ENCODE measurements at regions not wholly inside any gene's neighbourhood (a gene's known extent, or its start where the extent isn't known, plus 50 kb on each side); places are given as distances from the start of the nearest gene placed in this dataset.

DNA sequence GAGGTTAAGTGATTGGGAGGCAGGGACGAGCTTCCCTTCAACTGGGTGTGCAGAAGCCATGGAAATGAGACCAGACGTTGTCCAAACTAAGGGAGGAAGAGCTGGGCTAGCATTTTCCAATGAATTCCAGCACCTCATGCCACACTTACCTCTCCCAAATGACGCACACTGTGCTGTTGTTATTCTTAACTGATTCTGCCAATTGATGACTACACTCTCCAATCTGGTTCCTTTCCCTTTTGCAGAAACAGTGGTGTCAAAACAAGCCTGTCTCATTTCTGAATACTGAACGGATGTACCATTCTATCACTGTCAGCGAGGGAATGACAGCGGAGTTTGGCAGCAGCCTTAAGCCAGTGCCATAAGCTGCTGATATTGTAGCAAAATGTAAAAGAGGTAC, 380.5 kb upstream of the HNRNPA3 start:
- TF ChIP-seq ZNF777 (tag by site-specific recombination; IDR thresholded peaks at IDR 0.05; ENCODE audit: borderline replicate concordance) = no peak
- TF ChIP-seq ZBTB20 (tag by site-specific recombination; IDR thresholded peaks at IDR 0.05) = no peak
- no peak for TF ChIP-seq HOXA7 (CRISPR knock-in tag; IDR thresholded peaks at IDR 0.05; ENCODE audit: borderline replicate concordance)
- TF ChIP-seq, protein P1, sequence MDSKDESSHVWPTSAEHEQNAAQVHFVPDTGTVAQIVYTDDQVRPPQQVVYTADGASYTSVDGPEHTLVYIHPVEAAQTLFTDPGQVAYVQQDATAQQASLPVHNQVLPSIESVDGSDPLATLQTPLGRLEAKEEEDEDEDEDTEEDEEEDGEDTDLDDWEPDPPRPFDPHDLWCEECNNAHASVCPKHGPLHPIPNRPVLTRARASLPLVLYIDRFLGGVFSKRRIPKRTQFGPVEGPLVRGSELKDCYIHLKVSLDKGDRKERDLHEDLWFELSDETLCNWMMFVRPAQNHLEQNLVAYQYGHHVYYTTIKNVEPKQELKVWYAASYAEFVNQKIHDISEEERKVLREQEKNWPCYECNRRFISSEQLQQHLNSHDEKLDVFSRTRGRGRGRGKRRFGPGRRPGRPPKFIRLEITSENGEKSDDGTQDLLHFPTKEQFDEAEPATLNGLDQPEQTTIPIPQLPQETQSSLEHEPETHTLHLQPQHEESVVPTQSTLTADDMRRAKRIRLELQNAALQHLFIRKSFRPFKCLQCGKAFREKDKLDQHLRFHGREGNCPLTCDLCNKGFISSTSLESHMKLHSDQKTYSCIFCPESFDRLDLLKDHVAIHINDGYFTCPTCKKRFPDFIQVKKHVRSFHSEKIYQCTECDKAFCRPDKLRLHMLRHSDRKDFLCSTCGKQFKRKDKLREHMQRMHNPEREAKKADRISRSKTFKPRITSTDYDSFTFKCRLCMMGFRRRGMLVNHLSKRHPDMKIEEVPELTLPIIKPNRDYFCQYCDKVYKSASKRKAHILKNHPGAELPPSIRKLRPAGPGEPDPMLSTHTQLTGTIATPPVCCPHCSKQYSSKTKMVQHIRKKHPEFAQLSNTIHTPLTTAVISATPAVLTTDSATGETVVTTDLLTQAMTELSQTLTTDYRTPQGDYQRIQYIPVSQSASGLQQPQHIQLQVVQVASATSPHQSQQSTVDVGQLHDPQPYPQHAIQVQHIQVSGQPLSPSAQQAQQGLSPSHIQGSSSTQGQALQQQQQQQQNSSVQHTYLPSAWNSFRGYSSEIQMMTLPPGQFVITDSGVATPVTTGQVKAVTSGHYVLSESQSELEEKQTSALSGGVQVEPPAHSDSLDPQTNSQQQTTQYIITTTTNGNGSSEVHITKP (tag by site-specific recombination; IDR thresholded peaks at IDR 0.05) = no peak
- TF ChIP-seq ZNF660 (tag by site-specific recombination; IDR thresholded peaks at IDR 0.05) = no peak
- TF ChIP-seq, protein P2, sequence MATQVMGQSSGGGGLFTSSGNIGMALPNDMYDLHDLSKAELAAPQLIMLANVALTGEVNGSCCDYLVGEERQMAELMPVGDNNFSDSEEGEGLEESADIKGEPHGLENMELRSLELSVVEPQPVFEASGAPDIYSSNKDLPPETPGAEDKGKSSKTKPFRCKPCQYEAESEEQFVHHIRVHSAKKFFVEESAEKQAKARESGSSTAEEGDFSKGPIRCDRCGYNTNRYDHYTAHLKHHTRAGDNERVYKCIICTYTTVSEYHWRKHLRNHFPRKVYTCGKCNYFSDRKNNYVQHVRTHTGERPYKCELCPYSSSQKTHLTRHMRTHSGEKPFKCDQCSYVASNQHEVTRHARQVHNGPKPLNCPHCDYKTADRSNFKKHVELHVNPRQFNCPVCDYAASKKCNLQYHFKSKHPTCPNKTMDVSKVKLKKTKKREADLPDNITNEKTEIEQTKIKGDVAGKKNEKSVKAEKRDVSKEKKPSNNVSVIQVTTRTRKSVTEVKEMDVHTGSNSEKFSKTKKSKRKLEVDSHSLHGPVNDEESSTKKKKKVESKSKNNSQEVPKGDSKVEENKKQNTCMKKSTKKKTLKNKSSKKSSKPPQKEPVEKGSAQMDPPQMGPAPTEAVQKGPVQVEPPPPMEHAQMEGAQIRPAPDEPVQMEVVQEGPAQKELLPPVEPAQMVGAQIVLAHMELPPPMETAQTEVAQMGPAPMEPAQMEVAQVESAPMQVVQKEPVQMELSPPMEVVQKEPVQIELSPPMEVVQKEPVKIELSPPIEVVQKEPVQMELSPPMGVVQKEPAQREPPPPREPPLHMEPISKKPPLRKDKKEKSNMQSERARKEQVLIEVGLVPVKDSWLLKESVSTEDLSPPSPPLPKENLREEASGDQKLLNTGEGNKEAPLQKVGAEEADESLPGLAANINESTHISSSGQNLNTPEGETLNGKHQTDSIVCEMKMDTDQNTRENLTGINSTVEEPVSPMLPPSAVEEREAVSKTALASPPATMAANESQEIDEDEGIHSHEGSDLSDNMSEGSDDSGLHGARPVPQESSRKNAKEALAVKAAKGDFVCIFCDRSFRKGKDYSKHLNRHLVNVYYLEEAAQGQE (tag by site-specific recombination; IDR thresholded peaks at IDR 0.05) = no peak
- TF ChIP-seq, protein P3, sequence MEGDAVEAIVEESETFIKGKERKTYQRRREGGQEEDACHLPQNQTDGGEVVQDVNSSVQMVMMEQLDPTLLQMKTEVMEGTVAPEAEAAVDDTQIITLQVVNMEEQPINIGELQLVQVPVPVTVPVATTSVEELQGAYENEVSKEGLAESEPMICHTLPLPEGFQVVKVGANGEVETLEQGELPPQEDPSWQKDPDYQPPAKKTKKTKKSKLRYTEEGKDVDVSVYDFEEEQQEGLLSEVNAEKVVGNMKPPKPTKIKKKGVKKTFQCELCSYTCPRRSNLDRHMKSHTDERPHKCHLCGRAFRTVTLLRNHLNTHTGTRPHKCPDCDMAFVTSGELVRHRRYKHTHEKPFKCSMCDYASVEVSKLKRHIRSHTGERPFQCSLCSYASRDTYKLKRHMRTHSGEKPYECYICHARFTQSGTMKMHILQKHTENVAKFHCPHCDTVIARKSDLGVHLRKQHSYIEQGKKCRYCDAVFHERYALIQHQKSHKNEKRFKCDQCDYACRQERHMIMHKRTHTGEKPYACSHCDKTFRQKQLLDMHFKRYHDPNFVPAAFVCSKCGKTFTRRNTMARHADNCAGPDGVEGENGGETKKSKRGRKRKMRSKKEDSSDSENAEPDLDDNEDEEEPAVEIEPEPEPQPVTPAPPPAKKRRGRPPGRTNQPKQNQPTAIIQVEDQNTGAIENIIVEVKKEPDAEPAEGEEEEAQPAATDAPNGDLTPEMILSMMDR (tag by site-specific recombination; IDR thresholded peaks at IDR 0.05) = no peak
- TF ChIP-seq, protein P4, sequence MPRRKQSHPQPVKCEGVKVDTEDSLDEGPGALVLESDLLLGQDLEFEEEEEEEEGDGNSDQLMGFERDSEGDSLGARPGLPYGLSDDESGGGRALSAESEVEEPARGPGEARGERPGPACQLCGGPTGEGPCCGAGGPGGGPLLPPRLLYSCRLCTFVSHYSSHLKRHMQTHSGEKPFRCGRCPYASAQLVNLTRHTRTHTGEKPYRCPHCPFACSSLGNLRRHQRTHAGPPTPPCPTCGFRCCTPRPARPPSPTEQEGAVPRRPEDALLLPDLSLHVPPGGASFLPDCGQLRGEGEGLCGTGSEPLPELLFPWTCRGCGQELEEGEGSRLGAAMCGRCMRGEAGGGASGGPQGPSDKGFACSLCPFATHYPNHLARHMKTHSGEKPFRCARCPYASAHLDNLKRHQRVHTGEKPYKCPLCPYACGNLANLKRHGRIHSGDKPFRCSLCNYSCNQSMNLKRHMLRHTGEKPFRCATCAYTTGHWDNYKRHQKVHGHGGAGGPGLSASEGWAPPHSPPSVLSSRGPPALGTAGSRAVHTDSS (tag by site-specific recombination; IDR thresholded peaks at IDR 0.05) = no peak
- TF ChIP-seq, protein P5, sequence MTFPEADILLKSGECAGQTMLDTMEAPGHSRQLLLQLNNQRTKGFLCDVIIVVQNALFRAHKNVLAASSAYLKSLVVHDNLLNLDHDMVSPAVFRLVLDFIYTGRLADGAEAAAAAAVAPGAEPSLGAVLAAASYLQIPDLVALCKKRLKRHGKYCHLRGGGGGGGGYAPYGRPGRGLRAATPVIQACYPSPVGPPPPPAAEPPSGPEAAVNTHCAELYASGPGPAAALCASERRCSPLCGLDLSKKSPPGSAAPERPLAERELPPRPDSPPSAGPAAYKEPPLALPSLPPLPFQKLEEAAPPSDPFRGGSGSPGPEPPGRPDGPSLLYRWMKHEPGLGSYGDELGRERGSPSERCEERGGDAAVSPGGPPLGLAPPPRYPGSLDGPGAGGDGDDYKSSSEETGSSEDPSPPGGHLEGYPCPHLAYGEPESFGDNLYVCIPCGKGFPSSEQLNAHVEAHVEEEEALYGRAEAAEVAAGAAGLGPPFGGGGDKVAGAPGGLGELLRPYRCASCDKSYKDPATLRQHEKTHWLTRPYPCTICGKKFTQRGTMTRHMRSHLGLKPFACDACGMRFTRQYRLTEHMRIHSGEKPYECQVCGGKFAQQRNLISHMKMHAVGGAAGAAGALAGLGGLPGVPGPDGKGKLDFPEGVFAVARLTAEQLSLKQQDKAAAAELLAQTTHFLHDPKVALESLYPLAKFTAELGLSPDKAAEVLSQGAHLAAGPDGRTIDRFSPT (tag by site-specific recombination; IDR thresholded peaks at IDR 0.05) = no peak
- TF ChIP-seq ZNF510 (tag by site-specific recombination; IDR thresholded peaks at IDR 0.05; ENCODE audit: insufficient replicate concordance) = no peak
- TF ChIP-seq, protein P6, sequence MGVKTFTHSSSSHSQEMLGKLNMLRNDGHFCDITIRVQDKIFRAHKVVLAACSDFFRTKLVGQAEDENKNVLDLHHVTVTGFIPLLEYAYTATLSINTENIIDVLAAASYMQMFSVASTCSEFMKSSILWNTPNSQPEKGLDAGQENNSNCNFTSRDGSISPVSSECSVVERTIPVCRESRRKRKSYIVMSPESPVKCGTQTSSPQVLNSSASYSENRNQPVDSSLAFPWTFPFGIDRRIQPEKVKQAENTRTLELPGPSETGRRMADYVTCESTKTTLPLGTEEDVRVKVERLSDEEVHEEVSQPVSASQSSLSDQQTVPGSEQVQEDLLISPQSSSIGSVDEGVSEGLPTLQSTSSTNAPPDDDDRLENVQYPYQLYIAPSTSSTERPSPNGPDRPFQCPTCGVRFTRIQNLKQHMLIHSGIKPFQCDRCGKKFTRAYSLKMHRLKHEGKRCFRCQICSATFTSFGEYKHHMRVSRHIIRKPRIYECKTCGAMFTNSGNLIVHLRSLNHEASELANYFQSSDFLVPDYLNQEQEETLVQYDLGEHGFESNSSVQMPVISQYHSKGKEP (tag by site-specific recombination; IDR thresholded peaks at IDR 0.05) = no peak
- TF ChIP-seq, protein P7, sequence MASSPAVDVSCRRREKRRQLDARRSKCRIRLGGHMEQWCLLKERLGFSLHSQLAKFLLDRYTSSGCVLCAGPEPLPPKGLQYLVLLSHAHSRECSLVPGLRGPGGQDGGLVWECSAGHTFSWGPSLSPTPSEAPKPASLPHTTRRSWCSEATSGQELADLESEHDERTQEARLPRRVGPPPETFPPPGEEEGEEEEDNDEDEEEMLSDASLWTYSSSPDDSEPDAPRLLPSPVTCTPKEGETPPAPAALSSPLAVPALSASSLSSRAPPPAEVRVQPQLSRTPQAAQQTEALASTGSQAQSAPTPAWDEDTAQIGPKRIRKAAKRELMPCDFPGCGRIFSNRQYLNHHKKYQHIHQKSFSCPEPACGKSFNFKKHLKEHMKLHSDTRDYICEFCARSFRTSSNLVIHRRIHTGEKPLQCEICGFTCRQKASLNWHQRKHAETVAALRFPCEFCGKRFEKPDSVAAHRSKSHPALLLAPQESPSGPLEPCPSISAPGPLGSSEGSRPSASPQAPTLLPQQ (tag by site-specific recombination; IDR thresholded peaks at IDR 0.05) = no peak
- no peak for TF ChIP-seq ZNF571 (tag by site-specific recombination; IDR thresholded peaks at IDR 0.05)
